NCI-H82 treated with DMSO at 0.1 percent for 48 hours (cell line): ENCODE measurements at regions not wholly inside any gene's neighbourhood (a gene's known extent, or its start where the extent isn't known, plus 50 kb on each side); places are given as distances from the start of the nearest gene placed in this dataset.

ENCODE experiments used
- DNase-seq: peaks from one replicate; lab custom pipeline; 2025; ENCODE audit not compliant: unreplicated experiment; lab: John Stamatoyannopoulos, UW

- no peak for DNase-seq
Observed at GRCh38 chr2:118300832-118301231, 212.6 kb downstream of the INSIG2 start.

DNA sequence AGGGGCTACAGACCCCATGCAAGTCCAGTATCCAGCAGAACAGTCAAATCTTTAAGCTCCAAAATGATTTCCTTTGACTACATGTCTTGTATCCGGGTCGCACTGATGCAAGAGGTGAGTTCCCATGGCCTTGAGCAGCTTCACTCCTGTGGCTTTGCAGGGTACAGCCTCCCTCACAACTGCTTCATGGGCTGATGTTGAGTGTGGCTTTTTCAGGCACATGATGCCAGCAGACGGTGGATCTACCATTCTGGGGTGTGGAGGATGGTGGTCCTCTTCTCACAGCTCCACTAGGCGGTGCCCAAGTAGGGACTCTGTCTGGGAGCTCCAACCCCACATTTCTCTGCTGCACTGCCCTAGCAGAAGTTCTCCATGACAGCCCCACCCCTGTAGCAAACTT lies 208.4 kb downstream of the INSIG2 start:
- DNase-seq: no peak

- no peak for DNase-seq
Observed at GRCh38 chr2:118295592-118296390, 207.5 kb downstream of the INSIG2 start.

DNA sequence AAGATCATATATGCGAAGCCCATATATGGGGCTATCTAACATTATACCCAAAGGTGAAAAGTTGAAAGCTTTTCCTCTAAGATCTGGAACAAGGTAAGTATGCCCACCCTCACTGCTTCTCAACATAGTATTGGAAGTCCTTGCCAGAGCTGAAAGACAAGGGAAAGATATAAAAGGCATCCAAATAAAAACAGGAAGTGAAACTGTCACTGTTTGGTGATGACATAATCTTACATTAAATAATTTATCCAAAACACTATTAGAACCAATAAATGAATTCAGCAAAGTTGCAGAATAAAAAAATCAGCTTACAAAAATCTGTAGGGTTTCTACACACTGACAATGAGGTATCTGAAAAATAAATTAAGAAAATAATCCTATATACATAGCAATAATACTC lies 205.8 kb downstream of the INSIG2 start:
- DNase-seq: no peak

- DNase-seq: no peak
Observed at GRCh38 chr2:118292991-118293390, 204.7 kb downstream of the INSIG2 start.

DNA sequence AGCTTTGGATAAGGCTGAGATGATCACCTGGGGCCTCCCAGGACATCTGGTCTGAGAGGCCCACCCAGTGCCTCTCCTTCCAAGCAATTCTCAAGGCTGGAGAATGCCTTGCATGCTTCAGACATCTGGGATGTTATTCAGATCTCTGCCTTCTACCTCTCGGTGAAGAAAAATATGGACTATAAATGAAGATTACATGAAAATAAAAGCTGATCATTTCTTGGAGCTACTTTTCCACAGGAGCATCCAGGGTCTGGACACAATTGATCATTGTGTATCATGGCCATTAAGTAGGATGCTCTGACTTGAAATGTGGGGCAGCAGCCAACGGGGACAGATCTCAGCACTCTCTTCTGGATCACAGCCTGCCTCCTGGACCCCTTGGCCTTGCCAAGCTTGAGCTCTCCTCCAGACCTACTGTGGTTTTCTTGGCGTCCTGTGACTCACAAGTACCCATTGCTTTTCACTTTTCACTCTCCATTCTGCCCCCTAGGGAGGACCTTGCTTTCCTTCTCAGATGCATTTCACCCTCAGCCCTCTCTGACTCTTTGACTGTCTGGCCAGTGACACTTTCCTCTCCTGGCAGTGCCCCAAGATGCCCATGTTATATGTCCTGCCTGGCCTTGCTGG lies 203.1 kb downstream of the INSIG2 start:
- DNase-seq: no peak

GRCh38 chr2:118290411-118291250 lies 202.4 kb downstream of the INSIG2 start:
- no peak for DNase-seq

DNA sequence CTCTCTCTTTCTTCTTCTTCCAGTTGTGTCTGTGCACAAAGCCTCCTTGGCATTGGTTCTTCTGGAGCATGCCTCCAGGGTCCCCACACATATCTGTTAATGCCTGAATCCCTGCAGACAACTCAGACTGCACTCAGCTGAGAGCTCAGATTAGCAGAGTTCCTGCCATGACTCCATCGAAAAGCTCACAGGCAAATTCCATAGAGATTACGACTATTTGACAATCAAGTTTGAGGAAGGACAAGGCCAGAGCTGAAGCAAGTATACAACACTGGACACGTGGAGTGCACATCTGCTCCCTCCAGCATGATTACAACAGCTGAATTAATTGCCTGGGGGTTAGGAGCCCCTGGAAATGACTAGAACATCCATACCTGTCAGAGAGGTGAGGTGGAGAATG lies 190.7 kb downstream of the INSIG2 start:
- DNase-seq: no peak

DNA sequence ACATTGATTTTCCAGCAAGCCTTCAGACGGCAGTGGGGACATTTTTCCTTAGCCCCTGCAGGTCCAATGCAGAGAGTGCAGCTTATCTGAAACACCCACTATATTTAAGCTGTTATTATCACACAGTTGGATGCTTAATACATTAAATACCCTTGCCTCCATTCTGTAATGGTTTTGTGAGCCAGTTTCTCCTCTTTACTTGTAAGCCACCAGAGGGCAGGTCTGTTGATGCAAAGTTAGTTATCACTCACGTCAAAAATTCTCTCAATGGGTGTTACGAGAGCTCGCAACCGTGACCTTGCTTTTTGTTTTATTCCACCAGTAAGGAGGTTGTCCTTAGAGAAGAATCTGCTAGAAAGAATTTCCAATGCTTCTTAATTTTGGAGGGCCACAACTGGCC lies 189.8 kb downstream of the INSIG2 start:
- DNase-seq: no peak

GRCh38 chr2:118274841-118275510 lies 186.7 kb downstream of the INSIG2 start:
- DNase-seq: no peak

DNA sequence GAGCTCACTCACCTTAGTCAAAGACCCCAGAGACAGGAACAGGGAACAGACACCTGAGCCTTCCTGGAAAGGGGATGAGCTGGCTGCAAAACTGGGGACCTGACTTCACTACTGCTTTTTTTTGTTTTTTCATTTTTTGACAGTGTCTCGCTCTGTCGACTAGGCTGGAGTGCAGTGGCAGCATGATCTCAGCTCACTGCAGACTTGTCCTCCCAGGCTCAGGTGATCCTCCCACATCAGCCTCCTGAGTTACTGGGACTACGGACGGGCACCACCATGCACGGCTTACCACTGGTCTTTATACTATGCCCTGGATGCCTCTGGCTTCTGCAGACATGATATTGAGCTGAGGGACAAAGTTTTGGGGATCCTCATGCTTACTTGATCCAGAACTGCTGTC lies 184.1 kb downstream of the INSIG2 start:
- DNase-seq: no peak

DNA sequence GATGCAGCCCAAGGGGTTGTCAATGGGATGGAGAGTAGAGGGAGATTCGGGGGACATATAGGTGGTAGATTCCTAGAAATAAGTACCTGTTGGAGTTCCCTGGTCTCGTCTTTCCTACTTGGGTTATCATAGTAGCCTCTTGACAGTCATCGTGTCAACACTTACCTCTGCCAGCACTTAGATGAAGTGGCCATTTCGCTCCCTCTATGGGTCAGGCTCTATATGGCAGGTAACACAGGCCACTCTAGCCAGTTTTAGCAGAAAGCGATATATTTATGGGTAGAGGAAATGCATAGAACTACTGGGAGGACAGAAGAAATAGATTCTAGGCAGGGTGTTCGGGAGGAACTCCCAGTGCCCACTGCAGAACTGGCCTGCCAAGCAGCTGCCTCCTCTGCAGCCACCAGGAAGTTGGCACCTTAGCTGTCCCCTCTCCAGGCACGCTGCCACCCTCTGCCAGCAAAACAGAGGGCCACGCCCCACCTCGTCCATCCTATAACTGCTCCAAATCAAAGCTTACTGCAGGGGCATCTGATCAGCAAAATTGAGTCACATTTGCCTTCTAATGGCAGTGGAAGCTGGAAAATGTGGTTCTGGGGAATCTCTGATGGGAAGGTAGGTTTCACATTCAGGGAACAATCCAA lies 181.3 kb downstream of the INSIG2 start:
- DNase-seq: no peak

- DNase-seq: no peak
Observed at GRCh38 chr2:118268268-118268667, 180.0 kb downstream of the INSIG2 start.

DNA sequence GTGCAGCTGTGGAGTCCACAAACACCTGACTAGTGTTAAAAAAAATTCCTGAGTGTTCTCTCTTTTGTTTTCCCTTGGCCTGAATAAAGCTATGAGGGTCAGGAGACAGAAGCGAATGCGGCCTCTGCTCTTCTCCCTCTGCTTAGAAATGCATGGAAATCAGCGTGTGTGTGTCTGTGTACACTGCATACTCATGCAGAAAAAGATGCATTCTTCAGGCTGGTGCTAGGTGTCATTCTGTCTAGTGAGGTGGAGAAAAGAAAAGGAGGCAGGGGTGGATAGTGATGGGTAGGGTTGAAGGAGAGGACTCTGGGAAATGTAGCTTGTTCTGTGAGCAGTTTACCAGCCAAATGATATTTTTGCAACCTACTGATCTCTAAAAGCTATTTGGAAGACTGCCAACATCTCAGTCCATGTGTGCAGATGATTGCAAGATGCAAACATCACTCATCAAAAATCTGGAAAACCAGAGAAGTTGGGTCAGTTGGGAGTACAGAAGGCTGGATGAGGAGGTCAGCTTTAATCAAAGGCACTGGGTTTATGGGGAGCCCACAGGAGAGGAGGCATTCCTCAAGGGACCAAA lies 177.7 kb downstream of the INSIG2 start:
- no peak for DNase-seq

DNA sequence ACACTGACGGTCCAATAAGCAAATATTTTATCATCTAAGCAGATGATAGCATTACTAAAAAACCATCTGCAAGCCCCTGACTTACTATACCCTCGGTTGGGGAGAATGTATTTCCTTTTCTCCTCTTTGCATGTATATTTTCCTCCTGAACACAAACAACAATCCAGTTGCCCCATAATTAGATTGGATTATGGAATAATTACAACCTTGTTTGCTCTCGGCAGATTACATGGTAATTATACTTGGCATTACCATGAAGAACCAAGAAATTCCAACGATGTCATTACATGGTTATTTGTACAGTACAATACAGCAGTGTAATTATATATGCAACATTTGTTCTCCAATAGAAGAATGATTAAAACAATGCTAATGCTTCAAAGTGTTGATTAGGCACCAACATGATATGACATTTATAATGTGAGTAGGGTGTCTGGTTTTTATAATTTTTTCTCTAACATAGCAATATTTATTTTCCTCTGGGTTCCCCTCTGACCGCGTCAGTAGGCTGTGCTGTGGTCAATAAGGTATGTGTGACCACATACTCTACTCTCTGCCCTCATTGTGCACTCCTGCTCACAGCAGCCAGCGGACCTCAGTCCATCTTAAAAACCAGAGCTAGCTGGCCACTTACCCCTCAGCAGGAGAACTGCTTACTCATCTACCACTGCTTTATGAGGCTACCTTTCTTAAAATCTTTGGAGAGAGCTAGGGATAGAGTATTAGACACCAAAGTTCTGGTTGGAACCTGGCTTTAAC lies 176.1 kb downstream of the INSIG2 start:
- no peak for DNase-seq

DNA sequence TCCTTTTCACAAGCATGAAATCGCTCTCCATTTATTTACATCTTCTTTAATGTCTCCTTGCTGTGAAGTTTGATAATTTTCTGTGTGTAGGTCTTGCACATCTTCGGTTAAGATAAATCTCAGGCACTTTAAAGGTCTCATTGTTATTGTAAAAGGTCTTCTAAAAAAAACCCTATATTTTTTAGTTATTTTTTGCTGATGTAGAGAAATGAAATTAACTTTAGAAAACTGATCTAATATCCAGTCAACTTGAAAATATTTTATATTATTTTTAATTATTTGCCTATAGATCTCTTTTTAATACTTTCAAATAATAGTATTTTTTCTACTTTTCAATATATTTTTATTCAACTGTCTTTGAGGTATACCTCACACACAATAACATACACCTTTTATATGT lies 169.4 kb downstream of the INSIG2 start:
- no peak for DNase-seq

- DNase-seq: no peak
Observed at GRCh38 chr2:118255771-118256372, 167.6 kb downstream of the INSIG2 start.

- DNase-seq: no peak
Observed at GRCh38 chr2:118255301-118255700, 167.0 kb downstream of the INSIG2 start.

- no peak for DNase-seq
Observed at GRCh38 chr2:118254116-118254515, 165.8 kb downstream of the INSIG2 start.
